Inflammatory macrophage (primary cell): ENCODE measurements at regions not wholly inside any gene's neighbourhood (a gene's known extent, or its start where the extent isn't known, plus 50 kb on each side); places are given as distances from the start of the nearest gene placed in this dataset.
"Not testable (repeated sequence)": the region's sequence is repeated elsewhere in the genome, so short reads cannot be mapped to it uniquely, and the experiment has no call there.

ENCODE experiments used
- DNase-seq, 2 donors: peaks; one replicate each; pipeline ENCODE4 v3.0.0-alpha.2; 2020 to 2022

- DNase-seq, result no peak
Observed at GRCh38 chr14:101083564-101084435, 180.3 kb upstream of the RTL1 start.

GRCh38 chr14:101084436-101084826 is 180.9 kb upstream of the RTL1 start:
- no peak for DNase-seq

- no peak for DNase-seq
Observed at GRCh38 chr14:101086926-101087325, 183.4 kb upstream of the RTL1 start.

- DNase-seq, result no peak
Observed at GRCh38 chr14:101087614-101088394, 184.3 kb upstream of the RTL1 start.

GRCh38 chr14:101088395-101088667 is 184.8 kb upstream of the RTL1 start:
- DNase-seq, result no peak

GRCh38 chr14:101088714-101089113 is 185.2 kb upstream of the RTL1 start:
- no peak for DNase-seq

GRCh38 chr14:101090478-101090877 is 187.0 kb upstream of the RTL1 start:
- DNase-seq, result not testable (repeated sequence)

- no peak for DNase-seq
Observed at GRCh38 chr14:101090976-101091375, 187.5 kb upstream of the RTL1 start.

- not testable (repeated sequence) for DNase-seq
Observed at GRCh38 chr14:101094916-101095315, 191.4 kb upstream of the RTL1 start.

- DNase-seq, result no peak
Observed at GRCh38 chr14:101096551-101096950, 193.0 kb upstream of the RTL1 start.

- no peak for DNase-seq
Observed at GRCh38 chr14:101097109-101097793, 193.7 kb upstream of the RTL1 start.

- DNase-seq, result no peak
Observed at GRCh38 chr14:101098177-101098576, 194.7 kb upstream of the RTL1 start.

GRCh38 chr14:101098641-101099040 is 195.1 kb upstream of the RTL1 start:
- no peak for DNase-seq

- DNase-seq, result no peak
Observed at GRCh38 chr14:101101456-101102056, 198.0 kb upstream of the RTL1 start.

- no peak for DNase-seq
Observed at GRCh38 chr14:101102875-101103274, 199.4 kb upstream of the RTL1 start.

GRCh38 chr14:101103321-101103901 is 199.9 kb upstream of the RTL1 start:
- no peak for DNase-seq

- DNase-seq, result no peak
Observed at GRCh38 chr14:101104485-101104884, 201.0 kb upstream of the RTL1 start.

- no peak for DNase-seq
Observed at GRCh38 chr14:101105045-101105444, 201.5 kb upstream of the RTL1 start.

- no peak for DNase-seq
Observed at GRCh38 chr14:101108579-101109346, 205.2 kb upstream of the RTL1 start.

- DNase-seq, result no peak
Observed at GRCh38 chr14:101109347-101109638, 205.8 kb upstream of the RTL1 start.

GRCh38 chr14:101109981-101110728 is 206.6 kb upstream of the RTL1 start:
- no peak for DNase-seq
